ENCODE measurements at regions not wholly inside any gene's neighbourhood (a gene's known extent, or its start where the extent isn't known, plus 50 kb on each side); places are given as distances from the start of the nearest gene placed in this dataset.

DNA sequence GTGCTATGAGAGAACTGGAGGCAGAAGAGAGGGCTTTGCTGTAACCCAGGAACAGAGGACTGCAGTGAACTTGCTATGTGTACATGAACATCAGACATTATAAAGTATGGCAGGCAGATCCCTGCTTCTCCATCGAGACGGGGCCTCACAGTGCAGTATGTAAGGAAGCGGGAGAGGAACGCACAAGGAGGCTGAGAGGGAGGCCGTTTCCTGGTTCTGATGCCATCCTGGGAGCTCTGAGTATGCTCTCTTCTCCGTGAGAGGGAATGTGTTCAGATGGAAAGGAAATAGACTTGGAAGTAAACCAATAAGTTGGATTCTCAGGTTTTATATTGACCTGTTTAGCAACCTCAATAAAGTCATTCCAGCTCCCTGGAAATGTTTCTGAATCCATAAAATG is 101.8 kb downstream of the ALDH8A1 start:
- H3K36me3 Mint-ChIP-seq (ENCODE audit: insufficient read depth, unreplicated experiment) = no peaks in the 10 kb centered on the region
- no peak overlapping the region for H3K27ac Mint-ChIP-seq (ENCODE audit: low read depth, unreplicated experiment)
- no peaks in the 10 kb centered on the region for H3K27me3 Mint-ChIP-seq (ENCODE audit: insufficient read depth, unreplicated experiment)
- H3K4me3 Mint-ChIP-seq (ENCODE audit: unreplicated experiment) = no peak overlapping the region
- no peaks in the 10 kb centered on the region for H3K9me3 Mint-ChIP-seq (ENCODE audit: unreplicated experiment)
- ChIA-PET CTCF (interaction anchor here (0.5 to 1.2 kb wide), 4 partner anchors 21 to 725 kb away, joined by 3 to 5 read pairs (median 3); no protein-coding TSS in a partner anchor), POLR2A (no interaction called here)
- no TSS peak for BruUV-seq (replicated peaks)
- no peak for TF ChIP-seq CTCF (IDR thresholded peaks at IDR 0.05; ENCODE audit: unreplicated experiment)
- H3K4me1 Mint-ChIP-seq (ENCODE audit: insufficient read depth, unreplicated experiment) = no peaks in the 10 kb centered on the region
- intact Hi-C loops (cut with micrococcal nuclease) = no loop called here
- DNase-seq (ENCODE audit: unreplicated experiment) = no peak

DNA sequence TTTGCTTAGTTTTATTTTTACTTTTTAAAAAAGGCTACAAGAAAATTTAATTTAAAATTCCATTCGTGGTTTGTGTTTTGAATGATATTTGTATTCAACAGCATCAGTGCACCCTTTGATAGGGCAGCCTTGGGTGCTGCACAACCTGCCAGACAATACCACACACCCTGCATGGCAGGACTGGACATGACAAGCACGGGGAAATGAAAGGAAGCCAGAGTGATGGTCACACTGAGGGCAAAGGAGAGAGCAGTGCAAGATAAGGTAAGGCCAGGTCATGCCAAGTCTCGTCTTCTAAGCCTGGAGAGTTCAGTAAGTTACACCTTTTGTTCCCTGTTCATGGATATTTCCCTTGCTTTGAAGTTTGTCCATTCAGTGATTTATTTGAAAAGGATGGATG is 103.0 kb downstream of the ALDH8A1 start:
- intact Hi-C loops (cut with micrococcal nuclease) = no loop called here
- no TSS peak for BruUV-seq (replicated peaks)
- H3K4me3 Mint-ChIP-seq (ENCODE audit: unreplicated experiment) = no peak overlapping the region
- no peak for DNase-seq (ENCODE audit: unreplicated experiment)
- H3K36me3 Mint-ChIP-seq (ENCODE audit: insufficient read depth, unreplicated experiment) = no peaks in the 10 kb centered on the region
- no peaks in the 10 kb centered on the region for H3K9me3 Mint-ChIP-seq (ENCODE audit: unreplicated experiment)
- H3K4me1 Mint-ChIP-seq (ENCODE audit: insufficient read depth, unreplicated experiment) = no peaks in the 10 kb centered on the region
- ChIA-PET CTCF (no interaction called here), POLR2A (no interaction called here)
- no peaks in the 10 kb centered on the region for H3K27me3 Mint-ChIP-seq (ENCODE audit: insufficient read depth, unreplicated experiment)
- no peak for TF ChIP-seq CTCF (IDR thresholded peaks at IDR 0.05; ENCODE audit: unreplicated experiment)
- no peak overlapping the region for H3K27ac Mint-ChIP-seq (ENCODE audit: low read depth, unreplicated experiment)

DNA sequence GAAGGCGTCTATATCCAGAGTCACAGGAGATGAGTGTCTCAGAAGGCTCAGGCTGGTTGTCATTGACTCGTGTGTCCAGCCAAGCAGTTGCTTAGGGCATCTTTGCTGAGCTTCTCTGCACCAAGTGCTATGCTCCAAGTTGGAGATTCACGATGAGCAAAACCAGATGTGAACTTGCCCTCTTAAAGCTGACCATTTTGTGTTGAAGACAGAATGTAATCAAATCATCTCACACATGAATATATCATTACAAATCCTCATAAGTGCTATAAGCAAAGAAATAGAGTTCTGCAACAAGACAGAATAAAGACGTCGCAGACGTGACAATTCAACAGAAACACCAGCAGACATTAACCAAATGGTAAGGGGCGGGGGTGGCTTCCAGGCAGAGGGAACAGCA is 103.9 kb downstream of the ALDH8A1 start:
- DNase-seq (ENCODE audit: unreplicated experiment) = no peak
- BruUV-seq (replicated peaks) = no TSS peak
- no peak for TF ChIP-seq CTCF (IDR thresholded peaks at IDR 0.05; ENCODE audit: unreplicated experiment)
- no peaks in the 10 kb centered on the region for H3K4me1 Mint-ChIP-seq (ENCODE audit: insufficient read depth, unreplicated experiment)
- H3K27me3 Mint-ChIP-seq (ENCODE audit: insufficient read depth, unreplicated experiment) = no peaks in the 10 kb centered on the region
- H3K4me3 Mint-ChIP-seq (ENCODE audit: unreplicated experiment) = no peak overlapping the region
- no peaks in the 10 kb centered on the region for H3K9me3 Mint-ChIP-seq (ENCODE audit: unreplicated experiment)
- intact Hi-C loops (cut with micrococcal nuclease) = no loop called here
- no peak overlapping the region for H3K27ac Mint-ChIP-seq (ENCODE audit: low read depth, unreplicated experiment)
- ChIA-PET CTCF (interaction anchor here (0.5 to 0.7 kb wide), 2 partner anchors 48 to 304 kb away, joined by 3 to 4 read pairs; no protein-coding TSS in a partner anchor), POLR2A (no interaction called here)
- H3K36me3 Mint-ChIP-seq (ENCODE audit: insufficient read depth, unreplicated experiment) = no peaks in the 10 kb centered on the region

DNA sequence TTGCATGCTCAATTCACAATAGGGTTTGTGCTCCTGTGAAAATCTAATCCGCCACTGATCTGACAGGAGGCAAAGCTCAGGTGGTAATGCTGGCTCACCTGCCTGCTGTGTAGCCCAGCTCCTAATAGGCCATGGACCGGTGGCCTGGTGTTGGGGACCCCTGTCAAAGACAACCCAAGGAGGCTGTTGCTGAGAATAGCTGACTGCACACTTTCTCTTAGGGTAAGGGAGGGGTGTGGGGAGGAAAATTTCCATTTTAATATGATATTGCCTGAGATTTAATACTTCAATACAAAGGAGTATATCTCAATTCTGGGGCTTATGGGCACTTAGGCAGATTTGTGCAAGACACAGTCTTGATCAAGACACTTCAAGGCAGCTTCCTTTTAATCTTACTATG is 105.8 kb downstream of the ALDH8A1 start:
- Mint-ChIP-seq H3K36me3 (ENCODE audit: insufficient read depth, unreplicated experiment) (no peaks in the 10 kb centered on the region), H3K27ac (ENCODE audit: low read depth, unreplicated experiment) (no peak overlapping the region), H3K4me1 (ENCODE audit: insufficient read depth, unreplicated experiment) (no peaks in the 10 kb centered on the region), H3K9me3 (ENCODE audit: unreplicated experiment) (no peaks in the 10 kb centered on the region), H3K4me3 (ENCODE audit: unreplicated experiment) (no peak overlapping the region), H3K27me3 (ENCODE audit: insufficient read depth, unreplicated experiment) (no peaks in the 10 kb centered on the region)
- ChIA-PET CTCF (interaction anchor here (0.7 kb wide), 1 partner anchor 97 kb away, joined by 3 read pairs; no protein-coding TSS in a partner anchor), POLR2A (no interaction called here)
- no peak for DNase-seq (ENCODE audit: unreplicated experiment)
- no TSS peak for BruUV-seq (replicated peaks)
- intact Hi-C loops (cut with micrococcal nuclease) = no loop called here
- TF ChIP-seq CTCF (IDR thresholded peaks at IDR 0.05; ENCODE audit: unreplicated experiment) = no peak

All from MCF 10A (cell line).